Glutamatergic neuron (in vitro differentiated cells): ENCODE measurements at regions not wholly inside any gene's neighbourhood (a gene's known extent, or its start where the extent isn't known, plus 50 kb on each side); places are given as distances from the start of the nearest gene placed in this dataset.

ENCODE experiments used
- DNase-seq: peaks from one replicate; pipeline ENCODE4 v3.0.0; 2022
- H3K27ac Mint-ChIP-seq: one replicate; pipeline ENCODE4 v1.8.0; 2020; ENCODE audit warnings: mild to moderate bottlenecking, mixed read lengths, inconsistent platforms; ENCODE audit not compliant: unreplicated experiment
- H3K27me3 Mint-ChIP-seq: one replicate; pipeline ENCODE4 v1.8.0; 2020; ENCODE audit warnings: mild to moderate bottlenecking, moderate library complexity, mixed read lengths, inconsistent platforms; ENCODE audit not compliant: unreplicated experiment
- H3K36me3 Mint-ChIP-seq: one replicate; pipeline ENCODE4 v1.8.0; 2020; ENCODE audit warnings: mild to moderate bottlenecking, mixed read lengths, inconsistent platforms; ENCODE audit not compliant: unreplicated experiment
- H3K4me1 Mint-ChIP-seq: one replicate; pipeline ENCODE4 v1.8.0; 2020; ENCODE audit warnings: mild to moderate bottlenecking, low read depth, mixed read lengths, inconsistent platforms; ENCODE audit not compliant: unreplicated experiment
- H3K4me3 Mint-ChIP-seq: one replicate; pipeline ENCODE4 v1.8.0; 2020; ENCODE audit warnings: mild to moderate bottlenecking, mixed read lengths, inconsistent platforms; ENCODE audit not compliant: unreplicated experiment
- H3K9me3 Mint-ChIP-seq: one replicate; pipeline ENCODE4 v1.8.0; 2020; ENCODE audit warnings: mild to moderate bottlenecking, moderate library complexity, mixed read lengths, inconsistent platforms; ENCODE audit not compliant: unreplicated experiment
- CTCF ChIP-seq: fragments of 200-600 bp; sonication (generic); IDR thresholded peaks from one replicate; pipeline ENCODE4 v1.5.0; 2021; ENCODE audit not compliant: partially characterized antibody, unreplicated experiment

- Mint-ChIP-seq H3K4me1 (no peaks in the 10 kb centered on the region), H3K36me3 (peaks cover 3% of the 10 kb centered on the region), H3K9me3 (no peaks in the 10 kb centered on the region), H3K4me3 (no peak overlapping the region), H3K27ac (no peak overlapping the region), H3K27me3 (no peaks in the 10 kb centered on the region)
- DNase-seq = no peak
- no peak for TF ChIP-seq CTCF
Measured at GRCh38 chr15:54962637-54963036, 234.1 kb downstream of the RSL24D1 start.

DNA sequence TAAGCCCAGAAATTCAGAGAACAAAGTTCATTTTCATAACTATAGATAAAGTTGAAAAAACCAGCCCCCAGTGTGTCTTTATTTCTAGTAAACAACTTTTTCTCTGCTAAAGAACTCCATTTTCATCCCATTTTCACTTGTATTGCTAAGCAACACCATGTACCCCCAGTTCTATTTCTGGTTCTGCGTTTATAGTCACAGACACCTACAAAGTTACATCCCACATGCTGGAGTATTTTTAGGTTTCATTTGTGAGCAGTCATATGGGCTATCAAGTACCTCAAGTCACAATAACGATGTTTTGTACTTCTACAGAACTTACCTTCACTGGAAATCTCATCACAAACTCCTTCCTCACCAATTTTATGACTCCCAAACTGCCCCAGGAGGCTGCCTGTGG lies 236.5 kb downstream of the RSL24D1 start:
- DNase-seq = no peak
- Mint-ChIP-seq H3K27me3 (no peaks in the 10 kb centered on the region), H3K9me3 (no peaks in the 10 kb centered on the region), H3K4me3 (no peak overlapping the region), H3K4me1 (no peaks in the 10 kb centered on the region), H3K36me3 (no peaks in the 10 kb centered on the region), H3K27ac (no peak overlapping the region)
- TF ChIP-seq CTCF = no peak

GRCh38 chr15:54941417-54941816 lies 255.3 kb downstream of the RSL24D1 start:
- H3K27ac Mint-ChIP-seq = no peak overlapping the region
- no peaks in the 10 kb centered on the region for H3K36me3 Mint-ChIP-seq
- no peaks in the 10 kb centered on the region for H3K9me3 Mint-ChIP-seq
- no peaks in the 10 kb centered on the region for H3K27me3 Mint-ChIP-seq
- H3K4me1 Mint-ChIP-seq = no peaks in the 10 kb centered on the region
- H3K4me3 Mint-ChIP-seq = no peak overlapping the region
- no peak for TF ChIP-seq CTCF
- DNase-seq = no peak

- no peaks in the 10 kb centered on the region for H3K4me1 Mint-ChIP-seq
- TF ChIP-seq CTCF = no peak
- no peaks in the 10 kb centered on the region for H3K27me3 Mint-ChIP-seq
- H3K36me3 Mint-ChIP-seq = peaks cover 4% of the 10 kb centered on the region
- no peak overlapping the region for H3K27ac Mint-ChIP-seq
- H3K9me3 Mint-ChIP-seq = no peaks in the 10 kb centered on the region
- no peak overlapping the region for H3K4me3 Mint-ChIP-seq
- DNase-seq = no peak
Measured at GRCh38 chr15:54917312-54917711, 279.4 kb downstream of the RSL24D1 start.

DNA sequence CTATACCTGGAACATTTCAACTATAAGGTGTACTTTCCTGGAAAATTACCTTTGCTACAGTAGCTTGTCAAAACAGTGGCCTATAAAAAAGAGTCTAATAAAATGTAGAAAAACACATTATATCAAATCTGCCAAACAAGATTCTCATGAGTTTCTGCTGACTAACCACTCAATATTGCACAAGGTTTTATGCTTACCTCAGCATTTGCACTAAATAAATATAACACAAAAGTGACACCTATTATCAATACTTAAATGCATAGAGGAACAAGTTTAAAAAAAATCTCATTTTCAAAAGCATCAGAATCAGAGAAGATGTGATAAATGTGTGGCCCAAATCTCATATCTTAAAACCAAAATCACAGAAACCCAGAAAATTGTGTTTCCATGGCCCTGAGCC lies 281.4 kb downstream of the RSL24D1 start:
- Mint-ChIP-seq H3K4me3 (no peak overlapping the region), H3K9me3 (no peaks in the 10 kb centered on the region), H3K36me3 (no peaks in the 10 kb centered on the region), H3K27me3 (no peaks in the 10 kb centered on the region), H3K27ac (no peak overlapping the region), H3K4me1 (no peaks in the 10 kb centered on the region)
- TF ChIP-seq CTCF = no peak
- DNase-seq = no peak
